Heart right ventricle (tissue), 16 donors: ENCODE measurements at regions not wholly inside any gene's neighbourhood (a gene's known extent, or its start where the extent isn't known, plus 50 kb on each side); places are given as distances from the start of the nearest gene placed in this dataset.

ENCODE experiments used
- ATAC-seq, 8 donors: fragments of 200-7000 bp; cut with Tn5 transposase; one replicate each; pipeline ENCODE4 v1.9.1; 2020; ENCODE audit warnings: mild to moderate bottlenecking in 8 of 8, moderate library complexity in 8 of 8, moderate number of reproducible peaks in 1 of 8
- DNase-seq, 2 donors: peaks; one replicate each; pipeline ENCODE4 v3.0.0-alpha.2; 2020
- H3K27ac ChIP-seq, 10 donors: fragments of 200-600 bp; sonication (generic) in 2 of 10; one replicate each; pipeline versions ENCODE4 v1.5.0 to v1.8.0; 2020 to 2022; ENCODE audit warnings: mild to moderate bottlenecking in 3 of 10
- H3K27me3 ChIP-seq, 7 donors: fragments of 200-600 bp; one replicate each; pipeline ENCODE4 v1.8.0; 2021 to 2022; ENCODE audit warnings: mild to moderate bottlenecking in 2 of 7
- H3K36me3 ChIP-seq, 9 donors: fragments of 200-600 bp; sonication (generic) in 1 of 9; one replicate each; pipeline versions ENCODE4 v1.5.0 to v1.8.0; 2020 to 2022; ENCODE audit warnings: mild to moderate bottlenecking in 2 of 9
- H3K4me1 ChIP-seq, 9 donors: fragments of 200-600 bp; sonication (generic) in 1 of 9; one replicate each; pipeline versions ENCODE4 v1.5.0 to v1.8.0; 2020 to 2022; ENCODE audit warnings: mild to moderate bottlenecking in 4 of 9
- H3K4me3 ChIP-seq, 10 donors: fragments of 200-600 bp; sonication (generic) in 2 of 10; one replicate each; pipeline versions ENCODE4 v1.5.0 to v1.8.0; 2020 to 2022; ENCODE audit warnings: mild to moderate bottlenecking in 7 of 10, moderate library complexity in 2 of 10
- H3K9me3 ChIP-seq, 11 donors: fragments of 200-600 bp in 10 of 11; sonication (generic) in 2 of 11; one replicate each; pipeline versions ENCODE4 v1.5.0 to v1.8.0; 2013 to 2022; ENCODE audit warnings: mild to moderate bottlenecking in 2 of 11, control low read depth in 1 of 11, moderate library complexity in 1 of 11
- CTCF ChIP-seq, 9 donors: fragments of 200-600 bp; sonication (generic) in 2 of 9; IDR thresholded peaks; one replicate each; pipeline versions ENCODE4 v1.5.0 to v1.8.0; 2021 to 2022; ENCODE audit warnings: antibody characterized with exemption in 9 of 9, mild to moderate bottlenecking in 5 of 9, moderate library complexity in 1 of 9
- WGBS, 2 donors: extraction: QIAGEN DNeasy Blood & Tissue Kit; methylation state at CpG; one replicate each; pipeline ENCODE4 v1.1.7; 2013; ENCODE audit warnings: inconsistent platforms in 1 of 2; 5-methylcytosine and 5-hydroxymethylcytosine counted together
- intact Hi-C, 10 donors: fragments of 100-400 bp; cut with DNase I; formaldehyde crosslinking; loops; one replicate each; pipeline versions ENCODE4 v1.11.1 to v1.14.2; 2022
- donor health status: Arrhythmogenic right ventricular cardiomyopathy.
- donor health status: ischemic (EF 13 %, LVEDD 7.1; RV severe dilation, severe dysfunction).
- donor health status: healthy with polysubstance abuse.
- donor health status: DM: no; HTN: yes; CAD: no.
- donor health status: DM: no; HTN: no; CAD: no.
- donor health status: ischemic (EF 25% LVEDD 6.9; RV normal size, moderate dysfunction).
- donor health status: ischemic (EF 25% LVEDD 5.7; RV mildly dilated, moderate dysfunction).
- donor health status: healthy.
- donor health status: DM: yes; HTN: yes; CAD: no.
- donor health status: Ischemic cardiomyopathy.
- donor health status: ischemic (EF 35%, LVEDD 5.7; RV mildly dilated, moderate dysfunction).
- donor health status: nonischemic (EF 11% LVEDD 7.7; RV severe dilation, severe dysfunction).
- donor health status: DM: yes; HTN: yes; CAD: no.
- donor health status: PGD.
- donor health status: ischemic (EF 29% LVEDD 5.4; RV normal size, mild dysfunction).
- donor health status: nonischemic (EF 23%, LVEDD 6.1; RV moderate dilation, normal function).

- Histone ChIP-seq H3K27me3 (peaks cover 0 to 27% (median 16%) of the 10 kb centered on the region in 7 donors), H3K36me3 (no peaks in the 10 kb centered on the region), H3K27ac (no peak overlapping the region), H3K4me1 (no peaks in the 10 kb centered on the region), H3K9me3 (no peaks in the 10 kb centered on the region), H3K4me3 (no peak overlapping the region)
- DNase-seq, result no peak
- no peak for TF ChIP-seq CTCF (IDR thresholded peaks at IDR 0.05)
- no peak for ATAC-seq
- intact Hi-C loops, result no loop called here
- WGBS, 2 donors, result 78 to 83% methylated on average over 4 of the region's 4 CpGs
Observed at GRCh38 chr2:122663620-122664019, 908.2 kb downstream of the TSN start.

- intact Hi-C loops, result no loop called here
- TF ChIP-seq CTCF (IDR thresholded peaks at IDR 0.05), result no peak
- Histone ChIP-seq H3K27me3 (no peaks in the 10 kb centered on the region), H3K9me3 (no peaks in the 10 kb centered on the region), H3K4me1 (no peaks in the 10 kb centered on the region), H3K4me3 (no peak overlapping the region), H3K36me3 (no peaks in the 10 kb centered on the region), H3K27ac (no peak overlapping the region)
- DNase-seq (no peak), ATAC-seq (no peak)
- 88 to 93% methylated on average over 2 of the region's 2 CpGs for WGBS, 2 donors
Observed at GRCh38 chr2:122669627-122670026, 914.2 kb downstream of the TSN start.

- no peak overlapping the region for H3K4me3 ChIP-seq
- no peaks in the 10 kb centered on the region for H3K36me3 ChIP-seq
- H3K4me1 ChIP-seq, result no peaks in the 10 kb centered on the region
- no peaks in the 10 kb centered on the region for H3K9me3 ChIP-seq
- TF ChIP-seq CTCF (IDR thresholded peaks at IDR 0.05), result no peak
- ATAC-seq (no peak), DNase-seq (no peak)
- intact Hi-C loops, result no loop called here
- H3K27me3 ChIP-seq, result no peaks in the 10 kb centered on the region
- H3K27ac ChIP-seq, result no peak overlapping the region
Observed at GRCh38 chr2:122670897-122671296, 915.4 kb downstream of the TSN start.

GRCh38 chr2:122680662-122681061 is 925.2 kb downstream of the TSN start:
- intact Hi-C loops, result no loop called here
- WGBS, 2 donors, result 86 to 88% methylated on average over 4 of the region's 4 CpGs
- H3K4me1 ChIP-seq, result no peaks in the 10 kb centered on the region
- no peak for DNase-seq
- H3K9me3 ChIP-seq, result peaks cover 0 to 3% (median 0%) of the 10 kb centered on the region in 11 donors
- no peak overlapping the region for H3K27ac ChIP-seq
- H3K36me3 ChIP-seq, result no peaks in the 10 kb centered on the region
- ATAC-seq, result no peak
- H3K27me3 ChIP-seq, result no peaks in the 10 kb centered on the region
- no peak overlapping the region for H3K4me3 ChIP-seq
- no peak for TF ChIP-seq CTCF (IDR thresholded peaks at IDR 0.05)

GRCh38 chr2:122681626-122682025 is 926.2 kb downstream of the TSN start:
- Histone ChIP-seq H3K4me3 (no peak overlapping the region), H3K9me3 (no peaks in the 10 kb centered on the region), H3K27ac (no peak overlapping the region), H3K27me3 (no peaks in the 10 kb centered on the region), H3K4me1 (no peaks in the 10 kb centered on the region), H3K36me3 (no peaks in the 10 kb centered on the region)
- WGBS, 2 donors, result 68 to 73% methylated on average over 1 of the region's 1 CpG
- TF ChIP-seq CTCF (IDR thresholded peaks at IDR 0.05), result no peak
- intact Hi-C loops, result no loop called here
- ATAC-seq, result no peak
- DNase-seq, result no peak
